Neural crest cell (in vitro differentiated cells): ENCODE measurements at regions not wholly inside any gene's neighbourhood (a gene's known extent, or its start where the extent isn't known, plus 50 kb on each side); places are given as distances from the start of the nearest gene placed in this dataset.
A peak's percentile ranks its signal among the peaks of the same experiment; 100 is the strongest.

Experiments used
- DNase-seq: peaks from one replicate; pipeline ENCODE4 v3.0.0; 2021; ENCODE audit warnings: low read depth, mixed read lengths, low spot score
- H3K27ac Mint-ChIP-seq: one replicate; pipeline ENCODE4 v1.8.0; 2021; ENCODE audit warnings: mild to moderate bottlenecking, mixed read lengths; ENCODE audit not compliant: unreplicated experiment
- H3K27me3 Mint-ChIP-seq: 2 replicates; pipeline ENCODE4 v1.8.0; 2021; ENCODE audit warnings: low read depth, mild to moderate bottlenecking, mixed read lengths
- H3K36me3 Mint-ChIP-seq: 2 replicates; pipeline ENCODE4 v1.8.0; 2021; ENCODE audit warnings: low read depth, mild to moderate bottlenecking, mixed read lengths
- H3K4me1 Mint-ChIP-seq: 2 replicates; pipeline ENCODE4 v1.8.0; 2021; ENCODE audit warnings: mixed read lengths
- H3K4me3 Mint-ChIP-seq: one replicate; pipeline ENCODE4 v1.8.0; 2021; ENCODE audit warnings: mild to moderate bottlenecking, mixed read lengths
- H3K9me3 Mint-ChIP-seq: 2 replicates; pipeline ENCODE4 v1.8.0; 2021; ENCODE audit warnings: mixed read lengths
- TF ChIP-seq, protein P1 (sequence below): fragments of 200-600 bp; sonication (generic); conservative IDR thresholded peaks from 2 replicates; pipeline ENCODE4 v1.5.0; 2021; ENCODE audit warnings: antibody characterized with exemption, mild to moderate bottlenecking

- no peak for DNase-seq
- Mint-ChIP-seq H3K4me3 (no peak overlapping the region), H3K36me3 (no peaks in the 10 kb centered on the region), H3K27me3 (no peaks in the 10 kb centered on the region), H3K4me1 (no peaks in the 10 kb centered on the region), H3K9me3 (no peaks in the 10 kb centered on the region), H3K27ac (no peak overlapping the region)
- TF ChIP-seq, protein P1, sequence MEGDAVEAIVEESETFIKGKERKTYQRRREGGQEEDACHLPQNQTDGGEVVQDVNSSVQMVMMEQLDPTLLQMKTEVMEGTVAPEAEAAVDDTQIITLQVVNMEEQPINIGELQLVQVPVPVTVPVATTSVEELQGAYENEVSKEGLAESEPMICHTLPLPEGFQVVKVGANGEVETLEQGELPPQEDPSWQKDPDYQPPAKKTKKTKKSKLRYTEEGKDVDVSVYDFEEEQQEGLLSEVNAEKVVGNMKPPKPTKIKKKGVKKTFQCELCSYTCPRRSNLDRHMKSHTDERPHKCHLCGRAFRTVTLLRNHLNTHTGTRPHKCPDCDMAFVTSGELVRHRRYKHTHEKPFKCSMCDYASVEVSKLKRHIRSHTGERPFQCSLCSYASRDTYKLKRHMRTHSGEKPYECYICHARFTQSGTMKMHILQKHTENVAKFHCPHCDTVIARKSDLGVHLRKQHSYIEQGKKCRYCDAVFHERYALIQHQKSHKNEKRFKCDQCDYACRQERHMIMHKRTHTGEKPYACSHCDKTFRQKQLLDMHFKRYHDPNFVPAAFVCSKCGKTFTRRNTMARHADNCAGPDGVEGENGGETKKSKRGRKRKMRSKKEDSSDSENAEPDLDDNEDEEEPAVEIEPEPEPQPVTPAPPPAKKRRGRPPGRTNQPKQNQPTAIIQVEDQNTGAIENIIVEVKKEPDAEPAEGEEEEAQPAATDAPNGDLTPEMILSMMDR: no peak
These were observed 135.4 kb upstream of the AKIRIN2 start for GRCh38 chr6:87837444-87837843.

GRCh38 chr6:87832025-87832825 lies 130.2 kb upstream of the AKIRIN2 start:
- H3K4me3 Mint-ChIP-seq: no peak overlapping the region

GRCh38 chr6:87830907-87831306 lies 128.9 kb upstream of the AKIRIN2 start:
- Mint-ChIP-seq H3K4me3 (no peak overlapping the region), H3K4me1 (peaks cover 3% of the 10 kb centered on the region), H3K27ac (no peak overlapping the region), H3K27me3 (no peaks in the 10 kb centered on the region), H3K36me3 (no peaks in the 10 kb centered on the region), H3K9me3 (no peaks in the 10 kb centered on the region)
- TF ChIP-seq, protein P1: no peak
- no peak for DNase-seq

More at GRCh38 chr6:87832025-87832825, 130.2 kb upstream of the AKIRIN2 start:
- H3K4me1 Mint-ChIP-seq: peaks cover 3% of the 10 kb centered on the region
- no peak for DNase-seq
- H3K27ac Mint-ChIP-seq: no peak overlapping the region
- no peaks in the 10 kb centered on the region for H3K9me3 Mint-ChIP-seq
- TF ChIP-seq, protein P1: peak; percentile 65
- H3K36me3 Mint-ChIP-seq: no peaks in the 10 kb centered on the region
- no peaks in the 10 kb centered on the region for H3K27me3 Mint-ChIP-seq

- no peaks in the 10 kb centered on the region for H3K27me3 Mint-ChIP-seq
- H3K36me3 Mint-ChIP-seq: no peaks in the 10 kb centered on the region
- peaks cover 3% of the 10 kb centered on the region for H3K4me1 Mint-ChIP-seq
- no peak overlapping the region for H3K4me3 Mint-ChIP-seq
- TF ChIP-seq, protein P1: no peak
- no peak for DNase-seq
- no peaks in the 10 kb centered on the region for H3K9me3 Mint-ChIP-seq
- H3K27ac Mint-ChIP-seq: no peak overlapping the region
These were observed 127.6 kb upstream of the AKIRIN2 start for GRCh38 chr6:87829622-87830121.

DNA sequence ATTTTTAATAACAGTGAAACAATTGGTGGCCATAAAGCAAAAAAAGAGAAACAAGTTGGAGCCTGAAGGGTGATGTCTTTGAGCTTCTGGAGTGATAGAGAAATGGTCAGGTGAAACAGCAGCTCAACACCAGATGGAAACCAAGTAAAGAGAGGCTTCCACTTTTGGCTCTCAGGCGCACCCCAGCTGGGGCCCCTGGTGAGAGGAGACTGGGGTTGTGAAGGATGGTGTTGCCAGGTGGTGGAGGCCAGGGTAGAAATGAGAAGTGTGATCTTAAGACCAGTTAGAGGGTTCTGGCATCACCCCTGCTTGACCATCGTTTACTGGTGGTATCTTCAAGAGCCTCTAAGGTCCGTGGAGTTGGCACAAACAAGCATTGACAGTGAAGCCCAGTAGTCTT lies 126.0 kb upstream of the AKIRIN2 start:
- TF ChIP-seq, protein P1: no peak
- H3K36me3 Mint-ChIP-seq: no peaks in the 10 kb centered on the region
- no peak overlapping the region for H3K4me3 Mint-ChIP-seq
- no peak overlapping the region for H3K27ac Mint-ChIP-seq
- no peak for DNase-seq
- H3K4me1 Mint-ChIP-seq: peaks cover 3% of the 10 kb centered on the region
- no peaks in the 10 kb centered on the region for H3K9me3 Mint-ChIP-seq
- H3K27me3 Mint-ChIP-seq: no peaks in the 10 kb centered on the region
